ENCODE measurements at regions not wholly inside any gene's neighbourhood (a gene's known extent, or its start where the extent isn't known, plus 50 kb on each side); places are given as distances from the start of the nearest gene placed in this dataset.
"Not testable (repeated sequence)": the region's sequence is repeated elsewhere in the genome, so short reads cannot be mapped to it uniquely, and the experiment has no call there.

- Mint-ChIP-seq H3K9me3 (peaks cover 0 to 10% (median 3%) of the 10 kb centered on the region in 7 donors), H3K27me3 (no peaks in the 10 kb centered on the region), H3K36me3 (no peaks in the 10 kb centered on the region), H3K4me1 (peaks cover 0 to 2% (median 0%) of the 10 kb centered on the region in 3 donors), H3K27ac (no peak overlapping the region), H3K4me3 (no peak overlapping the region)
- ATAC-seq (ENCODE audit: low read depth in 2 of 2) (no peak), DNase-seq (no peak)
These were observed 177.7 kb downstream of the CRLF2 start for GRCh38 chrX:1034717-1035116.

- Mint-ChIP-seq H3K36me3 (no peaks in the 10 kb centered on the region), H3K4me3 (no peak overlapping the region), H3K27me3 (no peaks in the 10 kb centered on the region), H3K9me3 (peaks cover 0 to 5% (median 3%) of the 10 kb centered on the region in 7 donors), H3K27ac (peak overlapping the region in 2 of 6 donors; percentile 68 to 72), H3K4me1 (peaks cover 13 to 19% (median 14%) of the 10 kb centered on the region in 3 donors)
- no peak for DNase-seq
- ATAC-seq (ENCODE audit: low read depth in 2 of 2) = no peak
These were observed 180.7 kb downstream of the CRLF2 start for GRCh38 chrX:1031521-1032430.

GRCh38 chrX:1029494-1029893, 183.0 kb downstream of the CRLF2 start:
- Mint-ChIP-seq H3K27me3 (no peaks in the 10 kb centered on the region), H3K36me3 (no peaks in the 10 kb centered on the region), H3K9me3 (peaks cover 0 to 5% (median 3%) of the 10 kb centered on the region in 7 donors), H3K4me3 (no peak overlapping the region), H3K4me1 (peaks cover 17 to 32% (median 18%) of the 10 kb centered on the region in 3 donors), H3K27ac (peak overlapping the region in 1 of 6 donors; percentile 61)
- no peak for DNase-seq
- no peak for ATAC-seq (ENCODE audit: low read depth in 2 of 2)

- H3K36me3 Mint-ChIP-seq = no peaks in the 10 kb centered on the region
- H3K27me3 Mint-ChIP-seq = no peaks in the 10 kb centered on the region
- DNase-seq (no peak), ATAC-seq (ENCODE audit: low read depth in 2 of 2) (no peak)
- peak overlapping the region; percentile 90 to 97 (median 95) for H3K27ac Mint-ChIP-seq
- H3K4me3 Mint-ChIP-seq = peak overlapping the region; percentile 83 to 93 (median 90)
- H3K4me1 Mint-ChIP-seq = peaks cover 18 to 33% (median 21%) of the 10 kb centered on the region in 3 donors
- peaks cover 0 to 7% (median 2%) of the 10 kb centered on the region in 7 donors for H3K9me3 Mint-ChIP-seq
These were observed 184.8 kb downstream of the CRLF2 start for GRCh38 chrX:1027680-1028079.

DNA sequence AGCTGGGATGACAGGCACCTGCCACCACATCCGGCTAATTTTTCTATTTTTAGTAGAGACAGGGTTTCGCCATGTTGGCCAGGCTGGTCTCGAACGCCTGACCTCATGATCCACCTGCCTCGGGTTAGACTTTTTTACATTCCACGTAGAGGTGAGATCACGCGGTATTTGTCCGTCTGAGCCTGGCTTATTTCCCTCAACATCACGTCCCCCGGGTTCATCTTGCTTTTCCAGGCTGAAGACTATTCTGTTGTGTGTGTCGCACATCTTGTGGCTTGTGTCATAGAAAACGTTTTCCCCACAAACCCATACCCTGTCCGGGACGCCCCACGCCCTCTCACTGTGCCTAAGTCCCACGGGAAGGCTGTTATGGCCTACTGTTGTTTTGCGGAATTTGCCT, 185.3 kb downstream of the CRLF2 start:
- Mint-ChIP-seq H3K9me3 (peaks cover 0 to 7% (median 3%) of the 10 kb centered on the region in 7 donors), H3K36me3 (no peaks in the 10 kb centered on the region), H3K27ac (peak overlapping the region; percentile 90 to 96 (median 94)), H3K4me1 (peaks cover 18 to 33% (median 21%) of the 10 kb centered on the region in 3 donors), H3K27me3 (no peaks in the 10 kb centered on the region), H3K4me3 (peak overlapping the region; percentile 83 to 93 (median 90))
- ATAC-seq (ENCODE audit: low read depth in 2 of 2) (peak; percentile 25 to 38), DNase-seq (peak; percentile 12)

DNA sequence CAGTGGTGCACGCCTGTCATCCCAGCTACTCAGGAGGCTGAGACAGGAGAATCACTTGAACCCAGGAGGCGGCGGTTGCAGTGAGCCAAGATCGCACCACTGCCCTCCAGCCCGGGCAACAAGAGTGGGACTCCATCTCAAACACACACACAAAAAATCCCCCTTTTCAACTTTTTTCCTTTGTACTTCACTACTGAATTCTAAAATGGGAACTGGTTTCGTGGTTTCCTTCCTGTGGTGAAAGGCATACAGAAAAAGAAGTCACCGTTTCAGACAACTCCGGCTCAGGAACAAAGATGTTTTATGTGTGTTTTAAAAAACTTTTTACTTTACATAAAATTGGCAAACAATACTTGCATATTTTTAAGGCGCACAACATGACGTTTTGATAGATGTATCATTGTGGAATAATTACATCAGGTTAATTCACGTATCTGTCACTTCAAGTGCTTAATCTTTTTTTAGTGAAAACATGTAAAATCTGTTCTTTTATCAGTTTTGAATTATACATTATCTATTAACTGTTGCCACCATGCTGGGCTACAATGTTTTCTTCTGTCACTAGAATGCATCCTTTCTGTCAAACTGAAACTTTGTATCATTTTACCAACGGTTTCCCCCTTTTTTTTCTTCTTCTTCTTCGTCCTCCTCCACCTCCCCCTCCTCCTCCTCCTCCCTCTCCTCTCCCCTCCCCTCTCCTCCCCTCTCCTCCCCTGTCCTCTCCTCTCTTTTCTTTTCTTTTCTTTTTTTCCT, 186.0 kb downstream of the CRLF2 start:
- H3K27me3 Mint-ChIP-seq = no peaks in the 10 kb centered on the region
- DNase-seq (peak; percentile 38), ATAC-seq (ENCODE audit: low read depth in 2 of 2) (peak; percentile 70 to 82)
- H3K27ac Mint-ChIP-seq = peak overlapping the region; percentile 90 to 96 (median 94)
- peak overlapping the region; percentile 83 to 93 (median 90) for H3K4me3 Mint-ChIP-seq
- H3K4me1 Mint-ChIP-seq = peaks cover 18 to 33% (median 21%) of the 10 kb centered on the region in 3 donors
- peaks cover 0 to 7% (median 3%) of the 10 kb centered on the region in 7 donors for H3K9me3 Mint-ChIP-seq
- H3K36me3 Mint-ChIP-seq = no peaks in the 10 kb centered on the region

- DNase-seq (no peak), ATAC-seq (ENCODE audit: low read depth in 2 of 2) (no peak)
- Mint-ChIP-seq H3K4me1 (peaks cover 18 to 33% (median 21%) of the 10 kb centered on the region in 3 donors), H3K9me3 (peaks cover 0 to 7% (median 3%) of the 10 kb centered on the region in 7 donors), H3K4me3 (peak overlapping the region in 6 of 8 donors; percentile 8 to 59 (median 48)), H3K27ac (peak overlapping the region in 1 of 6 donors; percentile 14), H3K27me3 (no peaks in the 10 kb centered on the region), H3K36me3 (no peaks in the 10 kb centered on the region)
These were observed 187.0 kb downstream of the CRLF2 start for GRCh38 chrX:1025413-1025812.

DNA sequence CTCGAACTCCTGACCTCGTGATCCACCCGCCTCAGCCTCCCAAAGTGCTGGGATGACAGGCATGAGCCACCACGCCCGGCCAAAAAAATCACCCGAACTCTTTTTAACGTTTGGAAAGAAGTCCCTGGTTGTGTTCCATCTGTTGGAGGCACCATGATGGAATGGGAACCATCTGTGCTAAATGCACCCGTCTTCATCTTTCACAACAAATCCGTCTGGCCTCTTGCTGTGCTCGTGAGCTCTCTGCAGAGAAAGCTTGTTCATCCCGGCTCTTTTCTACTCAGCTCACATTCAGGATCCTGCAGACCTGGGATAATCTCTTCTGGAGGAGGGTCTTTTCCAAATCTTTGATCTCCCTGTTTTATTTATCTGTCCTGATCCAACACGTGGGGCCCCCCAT, 188.8 kb downstream of the CRLF2 start:
- ATAC-seq (ENCODE audit: low read depth in 2 of 2) (no peak), DNase-seq (no peak)
- H3K27ac Mint-ChIP-seq = peak overlapping the region in 2 of 6 donors; percentile 27 to 76
- no peak overlapping the region for H3K4me3 Mint-ChIP-seq
- H3K36me3 Mint-ChIP-seq = no peaks in the 10 kb centered on the region
- H3K27me3 Mint-ChIP-seq = no peaks in the 10 kb centered on the region
- peaks cover 18 to 31% (median 21%) of the 10 kb centered on the region in 3 donors for H3K4me1 Mint-ChIP-seq
- H3K9me3 Mint-ChIP-seq = peaks cover 0 to 9% (median 3%) of the 10 kb centered on the region in 7 donors

DNA sequence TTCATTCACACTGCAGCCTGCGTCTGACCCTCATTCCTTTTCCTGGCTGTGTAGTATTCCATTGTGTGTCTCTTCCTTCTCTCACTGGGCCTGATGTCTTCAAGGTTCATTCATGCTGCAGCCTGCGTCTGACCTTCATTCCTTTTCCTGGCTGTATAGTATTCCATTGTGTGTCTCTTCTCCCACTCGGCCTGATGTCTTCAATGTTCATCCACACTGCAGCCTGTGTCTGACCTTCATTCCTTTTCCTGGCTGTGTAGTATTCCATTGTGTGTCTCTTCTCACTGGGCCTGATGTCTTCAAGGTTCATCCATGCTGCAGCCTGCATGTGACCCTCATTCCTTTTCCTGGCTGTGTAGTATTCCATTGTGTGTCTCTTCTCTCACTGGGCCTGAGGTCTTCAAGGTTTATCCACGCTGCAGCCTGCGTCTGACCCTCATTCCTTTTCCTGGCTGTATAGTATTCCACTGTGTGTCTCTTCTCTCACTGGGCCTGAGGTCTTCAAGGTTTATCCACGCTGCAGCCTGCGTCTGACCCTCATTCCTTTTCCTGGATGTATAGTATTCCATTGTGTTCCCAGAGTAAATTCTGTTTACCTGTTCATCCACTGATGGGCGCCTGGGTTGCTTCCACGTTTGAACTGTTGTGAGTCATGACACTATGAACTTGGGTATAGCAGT, 191.0 kb downstream of the CRLF2 start:
- H3K4me3 Mint-ChIP-seq; H3K27me3 Mint-ChIP-seq; H3K27ac Mint-ChIP-seq; H3K9me3 Mint-ChIP-seq; ATAC-seq (ENCODE audit: low read depth in 2 of 2); DNase-seq; H3K36me3 Mint-ChIP-seq: not testable (repeated sequence)
- H3K4me1 Mint-ChIP-seq = peaks cover 4 to 10% (median 4%) of the 10 kb centered on the region in 3 donors

GRCh38 chrX:1020634-1021166, 191.7 kb downstream of the CRLF2 start:
- no peaks in the 10 kb centered on the region for H3K27me3 Mint-ChIP-seq
- DNase-seq (no peak), ATAC-seq (ENCODE audit: low read depth in 2 of 2) (no peak)
- H3K4me3 Mint-ChIP-seq = no peak overlapping the region
- peaks cover 0 to 9% (median 3%) of the 10 kb centered on the region in 7 donors for H3K9me3 Mint-ChIP-seq
- no peak overlapping the region for H3K27ac Mint-ChIP-seq
- H3K36me3 Mint-ChIP-seq = no peaks in the 10 kb centered on the region
- H3K4me1 Mint-ChIP-seq = peaks cover 0 to 5% (median 4%) of the 10 kb centered on the region in 3 donors

GRCh38 chrX:1016926-1017325, 195.5 kb downstream of the CRLF2 start:
- ATAC-seq (ENCODE audit: low read depth in 2 of 2); H3K27me3 Mint-ChIP-seq; H3K9me3 Mint-ChIP-seq; H3K4me1 Mint-ChIP-seq; H3K4me3 Mint-ChIP-seq; DNase-seq; H3K36me3 Mint-ChIP-seq; H3K27ac Mint-ChIP-seq: not testable (repeated sequence)

GRCh38 chrX:1016281-1016680, 196.2 kb downstream of the CRLF2 start:
- not testable (repeated sequence) for ATAC-seq (ENCODE audit: low read depth in 2 of 2); DNase-seq; H3K27me3 Mint-ChIP-seq; H3K4me1 Mint-ChIP-seq; H3K27ac Mint-ChIP-seq; H3K9me3 Mint-ChIP-seq; H3K4me3 Mint-ChIP-seq; H3K36me3 Mint-ChIP-seq

Data from naive B cell (primary cell).